ENCODE measurements at regions not wholly inside any gene's neighbourhood (a gene's known extent, or its start where the extent isn't known, plus 50 kb on each side); places are given as distances from the start of the nearest gene placed in this dataset.

DNA sequence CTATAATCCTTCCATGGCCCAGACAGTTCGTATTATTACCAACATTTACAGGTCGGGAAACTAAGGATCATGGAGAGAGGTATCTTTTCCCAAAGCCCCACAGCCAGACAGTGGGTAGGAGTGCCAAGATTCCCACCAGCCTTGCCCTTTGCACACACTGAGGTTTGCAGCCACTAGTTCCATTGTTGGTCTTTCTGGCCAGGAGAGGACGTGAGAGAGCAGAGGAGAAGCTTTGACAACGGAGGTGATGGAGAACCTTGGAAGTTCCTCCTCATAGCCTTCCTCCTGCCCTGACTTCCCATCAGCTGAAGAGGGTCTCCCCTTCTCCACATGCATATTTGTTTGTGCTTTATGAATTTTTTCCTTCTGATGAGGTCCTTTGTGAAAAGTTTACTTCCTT is 50.5 kb upstream of the PLCL2 start:
- TF ChIP-seq FOS (IDR thresholded peaks at IDR 0.05; ENCODE audit: borderline replicate concordance, insufficient read depth, low read length), result no peak
- TF ChIP-seq POLR2A (IDR thresholded peaks at IDR 0.05; ENCODE audit: low read depth, low read length), result no peak
- no peak for TF ChIP-seq EZH2 (IDR thresholded peaks at IDR 0.05; ENCODE audit: borderline replicate concordance, low read depth, low read length, severe bottlenecking)
- TF ChIP-seq, protein P1, sequence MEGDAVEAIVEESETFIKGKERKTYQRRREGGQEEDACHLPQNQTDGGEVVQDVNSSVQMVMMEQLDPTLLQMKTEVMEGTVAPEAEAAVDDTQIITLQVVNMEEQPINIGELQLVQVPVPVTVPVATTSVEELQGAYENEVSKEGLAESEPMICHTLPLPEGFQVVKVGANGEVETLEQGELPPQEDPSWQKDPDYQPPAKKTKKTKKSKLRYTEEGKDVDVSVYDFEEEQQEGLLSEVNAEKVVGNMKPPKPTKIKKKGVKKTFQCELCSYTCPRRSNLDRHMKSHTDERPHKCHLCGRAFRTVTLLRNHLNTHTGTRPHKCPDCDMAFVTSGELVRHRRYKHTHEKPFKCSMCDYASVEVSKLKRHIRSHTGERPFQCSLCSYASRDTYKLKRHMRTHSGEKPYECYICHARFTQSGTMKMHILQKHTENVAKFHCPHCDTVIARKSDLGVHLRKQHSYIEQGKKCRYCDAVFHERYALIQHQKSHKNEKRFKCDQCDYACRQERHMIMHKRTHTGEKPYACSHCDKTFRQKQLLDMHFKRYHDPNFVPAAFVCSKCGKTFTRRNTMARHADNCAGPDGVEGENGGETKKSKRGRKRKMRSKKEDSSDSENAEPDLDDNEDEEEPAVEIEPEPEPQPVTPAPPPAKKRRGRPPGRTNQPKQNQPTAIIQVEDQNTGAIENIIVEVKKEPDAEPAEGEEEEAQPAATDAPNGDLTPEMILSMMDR (IDR thresholded peaks at IDR 0.05; ENCODE audit: extremely low read depth in 1 of 2, insufficient read depth in 1 of 2, low read depth in 1 of 2, low read length in 2 of 2), result no peak
- TF ChIP-seq, protein P2, sequence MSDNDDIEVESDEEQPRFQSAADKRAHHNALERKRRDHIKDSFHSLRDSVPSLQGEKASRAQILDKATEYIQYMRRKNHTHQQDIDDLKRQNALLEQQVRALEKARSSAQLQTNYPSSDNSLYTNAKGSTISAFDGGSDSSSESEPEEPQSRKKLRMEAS (IDR thresholded peaks at IDR 0.05; ENCODE audit: insufficient read depth, insufficient read length), result no peak
- no peak for TF ChIP-seq JUN (IDR thresholded peaks at IDR 0.05; ENCODE audit: borderline replicate concordance, insufficient read depth, insufficient read length, low read depth)
- no peak for TF ChIP-seq GATA2 (IDR thresholded peaks at IDR 0.05; ENCODE audit: insufficient read depth, insufficient read length, low read depth, low read length)
- TF ChIP-seq POLR2AphosphoS5 (IDR thresholded peaks at IDR 0.05; ENCODE audit: insufficient read depth, low read depth, low read length), result no peak
- TF ChIP-seq MYC (IDR thresholded peaks at IDR 0.05; ENCODE audit: low read depth, low read length), result no peak
- Histone ChIP-seq H3K36me3 (ENCODE audit: control insufficient read depth in 2 of 2, extremely low read depth in 1 of 2, insufficient read depth in 2 of 2, low read length in 2 of 2) (no peaks in the 10 kb centered on the region), H3K9me1 (replicated peaks; ENCODE audit: control insufficient read depth, extremely low read depth, insufficient read depth, low read length) (no peaks in the 10 kb centered on the region), H3K27ac (ENCODE audit: insufficient read depth, low read depth, low read length) (no peak overlapping the region), H3K4me1 (ENCODE audit: control insufficient read depth, extremely low read depth, insufficient read depth, low read length) (peaks cover 9% of the 10 kb centered on the region), H3K9ac (replicated peaks; ENCODE audit: extremely low read depth, insufficient read depth, low read length) (no peak overlapping the region), H3K4me3 (replicated peaks in 1 of 3; ENCODE audit: insufficient read depth in 1 of 3, low read depth in 1 of 3, low read length in 3 of 3) (no peak overlapping the region), H3K4me2 (ENCODE audit: insufficient read depth, low read length) (no peak overlapping the region), H3K9me3 (replicated peaks; ENCODE audit: control insufficient read depth, insufficient read depth, low read length) (no peaks in the 10 kb centered on the region), H2AFZ (ENCODE audit: low read depth, low read length) (no peak overlapping the region), H3K79me2 (ENCODE audit: control insufficient read depth, insufficient read depth, low read length) (no peaks in the 10 kb centered on the region), H3K27me3 (ENCODE audit: control insufficient read depth in 2 of 2, insufficient read depth in 2 of 2, low read length in 2 of 2) (no peaks in the 10 kb centered on the region), H4K20me1 (replicated peaks; ENCODE audit: control insufficient read depth, extremely low read depth, insufficient read depth, low read length) (no peaks in the 10 kb centered on the region)
- ChIA-PET POLR2A (no interaction called here), CTCF (interaction anchor here (1.2 to 1.4 kb wide), 3 partner anchors 20 to 205 kb away, joined by 3 read pairs; no protein-coding TSS in a partner anchor)
- intact Hi-C loops (cut with micrococcal nuclease) (no loop called here), dilution Hi-C loops (cut with MboI; ENCODE audit: extremely low pct_ligation_motif_present, low sequenced_read_pairs) (no loop called here)
- DNase-seq (ENCODE audit: low read depth, low spot score) (no peak), FAIRE-seq (no peak)
- BruUV-seq (replicated peaks), result no TSS peak

All from endothelial cell of umbilical vein (primary cell).